Transverse colon (tissue), 4 donors: ENCODE measurements at regions not wholly inside any gene's neighbourhood (a gene's known extent, or its start where the extent isn't known, plus 50 kb on each side); places are given as distances from the start of the nearest gene placed in this dataset.

ENCODE experiments used
- CTCF ChIP-seq, 5 experiments: fragments of 200-600 bp in 3 of 5; fragments of 450-650 bp in 2 of 5; sonication (generic) in 3 of 5; IDR thresholded peaks; 1 replicate in 2 of 5; 2 replicates in 3 of 5; pipeline ENCODE4 v1.5.1; 2016 to 2017; ENCODE audit warnings: antibody characterized with exemption in 5 of 5, inconsistent platforms in 3 of 5, mild to moderate bottlenecking in 2 of 5, moderate library complexity in 1 of 5
- EP300 ChIP-seq: sonication (generic); formaldehyde crosslinking; IDR thresholded peaks from one replicate; pipeline ENCODE4 v1.6.1; 2017; ENCODE audit warnings: antibody characterized with exemption, low read depth
- POLR2A ChIP-seq: fragments of 450-650 bp; IDR thresholded peaks from one replicate; pipeline ENCODE4 v1.6.1; 2016; ENCODE audit warnings: antibody characterized with exemption, mild to moderate bottlenecking, moderate library complexity
- POLR2AphosphoS5 ChIP-seq, 3 donors: sonication (generic); formaldehyde crosslinking; IDR thresholded peaks; one replicate each; pipeline ENCODE4 v1.6.1; 2016; ENCODE audit warnings: antibody characterized with exemption in 3 of 3

GRCh38 chr7:145009876-145010275 lies 174.0 kb upstream of the TPK1 start:
- TF ChIP-seq CTCF (IDR thresholded peaks at IDR 0.05) (no peak), POLR2A (no peak), EP300 (no peak), POLR2AphosphoS5 (IDR thresholded peaks at IDR 0.05) (no peak)
